Spleen (tissue), 7 donors: ENCODE measurements at regions not wholly inside any gene's neighbourhood (a gene's known extent, or its start where the extent isn't known, plus 50 kb on each side); places are given as distances from the start of the nearest gene placed in this dataset.

Experiments used
- POLR2A ChIP-seq, 3 donors: fragments of 450-650 bp; IDR thresholded peaks; one replicate each; pipeline ENCODE4 v1.5.1; 2017; ENCODE audit warnings: antibody characterized with exemption in 3 of 3, mild to moderate bottlenecking in 1 of 3
- POLR2AphosphoS5 ChIP-seq, 3 donors: sonication (generic); formaldehyde crosslinking; IDR thresholded peaks; one replicate each; pipeline ENCODE4 v1.5.1; 2017; ENCODE audit warnings: antibody characterized with exemption in 3 of 3
- TF ChIP-seq, protein P1 (sequence below), 11 experiments: fragments of 200-600 bp in 7 of 11; fragments of 450-650 bp in 4 of 11; sonication (generic) in 4 of 11; IDR thresholded peaks in 8 of 11; conservative IDR thresholded peaks in 3 of 11; 1 replicate in 7 of 11; 2 replicates in 4 of 11; pipeline versions ENCODE4 v1.4.0 to v1.8.0; 2016 to 2021; ENCODE audit warnings: antibody characterized with exemption in 11 of 11, inconsistent platforms in 4 of 11, mild to moderate bottlenecking in 1 of 11
- donor health status: DM: no; HTN: no; CAD: no; lungs with moderate emphysema.
- donor health status: DM: no; HTN: no; CAD: no.
- donor health status: DM: no; HTN: no; CAD: no.

DNA sequence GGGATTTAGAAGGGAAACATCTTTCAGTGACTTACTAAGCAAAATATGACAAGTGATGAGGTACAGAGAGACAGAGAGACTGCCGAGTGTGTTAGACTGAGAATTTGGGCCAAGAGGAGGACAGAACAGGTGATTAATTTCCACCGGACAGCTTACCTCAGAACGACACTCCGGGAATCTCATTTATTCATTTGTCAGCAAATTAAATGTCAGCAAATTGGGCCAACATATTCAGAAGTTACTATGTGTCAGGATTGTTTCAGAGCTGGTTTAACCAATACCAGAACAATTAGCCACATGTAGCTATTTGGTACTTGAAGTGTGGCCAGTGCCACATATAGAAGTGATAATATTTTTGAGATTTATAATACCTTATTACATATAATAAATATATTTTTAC, 232.6 kb upstream of the CNTN3 start:
- TF ChIP-seq, protein P1, sequence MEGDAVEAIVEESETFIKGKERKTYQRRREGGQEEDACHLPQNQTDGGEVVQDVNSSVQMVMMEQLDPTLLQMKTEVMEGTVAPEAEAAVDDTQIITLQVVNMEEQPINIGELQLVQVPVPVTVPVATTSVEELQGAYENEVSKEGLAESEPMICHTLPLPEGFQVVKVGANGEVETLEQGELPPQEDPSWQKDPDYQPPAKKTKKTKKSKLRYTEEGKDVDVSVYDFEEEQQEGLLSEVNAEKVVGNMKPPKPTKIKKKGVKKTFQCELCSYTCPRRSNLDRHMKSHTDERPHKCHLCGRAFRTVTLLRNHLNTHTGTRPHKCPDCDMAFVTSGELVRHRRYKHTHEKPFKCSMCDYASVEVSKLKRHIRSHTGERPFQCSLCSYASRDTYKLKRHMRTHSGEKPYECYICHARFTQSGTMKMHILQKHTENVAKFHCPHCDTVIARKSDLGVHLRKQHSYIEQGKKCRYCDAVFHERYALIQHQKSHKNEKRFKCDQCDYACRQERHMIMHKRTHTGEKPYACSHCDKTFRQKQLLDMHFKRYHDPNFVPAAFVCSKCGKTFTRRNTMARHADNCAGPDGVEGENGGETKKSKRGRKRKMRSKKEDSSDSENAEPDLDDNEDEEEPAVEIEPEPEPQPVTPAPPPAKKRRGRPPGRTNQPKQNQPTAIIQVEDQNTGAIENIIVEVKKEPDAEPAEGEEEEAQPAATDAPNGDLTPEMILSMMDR (IDR thresholded peaks at IDR 0.05 in 8 of 11, conservative IDR thresholded peaks at IDR 0.05 in 3 of 11) = no peak
- no peak for TF ChIP-seq POLR2A (IDR thresholded peaks at IDR 0.05)
- TF ChIP-seq POLR2AphosphoS5 (IDR thresholded peaks at IDR 0.05) = no peak
